HG03196 (cell line): ENCODE measurements at regions not wholly inside any gene's neighbourhood (a gene's known extent, or its start where the extent isn't known, plus 50 kb on each side); places are given as distances from the start of the nearest gene placed in this dataset.
"Not testable (repeated sequence)": the region's sequence is repeated elsewhere in the genome, so short reads cannot be mapped to it uniquely, and the experiment has no call there.

Experiments
- ATAC-seq: cut with Tn5 transposase; IDR thresholded peaks from one replicate; pipeline ENCODE4 v1.9.1; 2021; ENCODE audit not compliant: unreplicated experiment

DNA sequence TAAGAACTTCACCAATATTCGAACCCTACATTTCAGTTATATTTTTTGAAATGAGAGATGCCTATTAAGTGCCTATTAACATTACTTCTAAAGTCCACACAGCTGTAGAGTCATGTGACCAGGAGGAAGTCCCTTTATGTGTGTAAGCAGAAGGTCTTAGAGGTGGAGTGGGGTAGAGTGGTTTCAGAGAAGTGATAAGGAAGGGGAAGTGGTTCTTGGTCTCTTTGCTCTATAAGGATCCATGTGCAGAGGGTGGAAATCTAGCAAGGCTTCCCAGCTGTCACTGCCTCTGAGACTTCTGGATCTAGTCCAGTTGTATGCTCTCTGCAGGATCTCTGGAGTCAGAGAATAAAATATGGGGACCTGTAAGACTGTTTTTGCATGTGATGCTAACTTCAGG is 673.9 kb downstream of the FLRT2 start:
- ATAC-seq, result no peak

DNA sequence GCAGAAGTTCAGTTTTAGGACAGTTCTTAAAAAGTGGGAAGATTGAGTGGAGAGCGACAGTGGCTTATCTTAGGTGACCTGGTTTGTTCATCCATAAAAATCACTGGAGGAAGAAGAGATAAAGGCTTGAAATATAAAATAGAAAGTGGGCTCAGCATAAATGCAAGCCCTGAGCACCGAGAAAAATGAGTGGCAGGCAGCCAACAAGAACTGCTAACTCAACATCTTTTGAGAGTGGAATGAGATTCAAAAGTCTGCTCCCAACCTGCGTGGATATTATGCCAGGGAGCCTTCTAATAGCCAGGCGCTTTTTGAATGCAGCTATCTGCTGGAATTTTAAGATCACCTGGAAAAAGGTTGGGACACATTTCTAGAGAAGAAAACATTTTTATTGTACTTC is 666.5 kb downstream of the FLRT2 start:
- ATAC-seq, result no peak

DNA sequence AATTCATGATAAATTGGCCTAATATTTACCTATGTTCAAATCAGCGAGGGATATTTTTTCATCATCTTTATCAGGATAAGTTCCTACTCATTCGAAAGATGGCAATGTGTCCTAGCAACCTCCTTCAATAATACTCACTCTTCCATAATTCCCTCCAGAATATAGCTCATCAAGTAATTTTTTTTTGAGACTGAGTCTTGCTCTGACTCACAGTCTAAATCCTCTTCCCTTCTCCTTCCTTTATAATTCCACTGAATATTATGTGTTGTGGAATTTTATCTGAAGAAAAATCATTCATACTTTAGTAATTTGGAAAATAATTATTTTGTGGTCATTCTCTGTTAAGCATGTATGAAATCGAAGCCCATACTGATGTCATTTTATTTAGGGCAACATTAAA is 663.8 kb downstream of the FLRT2 start:
- ATAC-seq, result no peak

GRCh38 chr14:86179980-86180379 is 650.0 kb downstream of the FLRT2 start:
- no peak for ATAC-seq

DNA sequence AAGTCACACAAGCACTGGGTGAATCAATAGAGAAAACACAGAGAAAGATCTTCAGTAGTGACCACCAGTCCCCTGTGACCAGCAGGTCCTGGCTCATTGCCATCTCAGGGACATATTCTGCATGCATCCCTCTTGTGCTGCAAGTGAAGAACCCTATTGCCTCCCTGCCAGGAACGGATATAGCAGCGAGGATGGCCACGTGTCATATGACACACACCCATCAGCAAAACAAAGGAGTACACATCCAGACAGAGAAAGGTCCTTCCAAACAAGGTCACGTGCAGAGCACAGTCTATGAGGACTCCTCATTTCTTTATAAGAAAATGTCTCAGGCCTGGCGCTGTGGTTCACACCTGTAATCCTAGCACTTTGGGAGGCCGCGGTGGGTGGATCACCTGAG is 638.4 kb downstream of the FLRT2 start:
- ATAC-seq, result no peak

DNA sequence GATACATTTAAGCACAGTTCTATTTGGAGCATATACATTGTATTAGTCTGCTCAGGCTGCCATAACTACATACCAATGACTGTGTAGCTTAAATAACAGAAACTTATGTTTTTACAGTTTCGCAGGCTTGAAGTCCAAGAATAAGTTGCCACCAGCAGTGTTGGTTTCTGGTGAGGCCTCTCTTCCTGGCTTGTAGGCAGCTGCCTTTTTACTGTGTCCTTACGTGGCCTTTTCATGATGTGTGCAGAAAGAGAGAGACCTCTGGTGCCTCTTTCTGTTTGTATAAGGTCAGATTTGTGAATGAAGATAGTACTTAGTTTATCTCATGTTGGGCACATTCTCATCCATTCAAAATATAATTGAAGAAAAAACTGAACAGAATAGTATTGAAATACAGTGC is 636.6 kb downstream of the FLRT2 start:
- no peak for ATAC-seq

DNA sequence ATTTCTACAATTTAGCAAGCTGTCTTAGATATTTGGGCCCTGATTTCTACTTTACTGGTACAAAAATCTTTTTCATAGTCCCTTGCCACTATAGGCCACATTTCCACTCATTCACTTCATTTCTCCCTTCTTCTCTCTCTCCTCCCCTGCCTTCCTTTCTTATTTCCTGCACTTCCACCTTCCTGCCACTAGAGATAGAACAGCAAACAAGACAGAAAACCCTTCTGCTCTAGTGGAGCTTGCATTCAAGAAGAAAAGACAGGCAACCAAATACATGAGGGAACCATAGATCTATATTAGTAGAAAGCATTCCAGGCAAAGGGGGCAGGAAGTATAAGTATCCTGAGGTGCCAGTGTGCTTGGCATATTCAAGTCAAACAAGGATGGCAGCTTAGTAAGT is 623.5 kb downstream of the FLRT2 start:
- no peak for ATAC-seq

DNA sequence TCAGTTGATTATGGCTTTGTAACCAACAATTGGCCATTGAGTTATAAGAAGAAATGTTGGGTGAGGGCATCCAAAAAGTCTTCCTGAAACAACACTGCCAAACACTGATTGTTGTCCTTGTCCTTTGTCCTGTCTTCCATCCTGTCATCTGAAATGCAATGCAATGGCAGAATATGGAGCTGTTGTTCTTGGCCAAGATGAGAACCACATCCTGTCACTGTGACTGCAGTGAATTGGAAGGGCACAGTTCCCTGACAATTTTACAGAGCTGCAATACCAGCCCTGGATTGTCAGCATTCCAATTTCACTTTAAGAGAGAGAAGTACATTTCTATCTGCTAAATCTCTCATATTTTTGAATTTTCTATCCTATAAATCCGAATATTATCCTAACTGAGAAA is 613.3 kb downstream of the FLRT2 start:
- ATAC-seq, result no peak

DNA sequence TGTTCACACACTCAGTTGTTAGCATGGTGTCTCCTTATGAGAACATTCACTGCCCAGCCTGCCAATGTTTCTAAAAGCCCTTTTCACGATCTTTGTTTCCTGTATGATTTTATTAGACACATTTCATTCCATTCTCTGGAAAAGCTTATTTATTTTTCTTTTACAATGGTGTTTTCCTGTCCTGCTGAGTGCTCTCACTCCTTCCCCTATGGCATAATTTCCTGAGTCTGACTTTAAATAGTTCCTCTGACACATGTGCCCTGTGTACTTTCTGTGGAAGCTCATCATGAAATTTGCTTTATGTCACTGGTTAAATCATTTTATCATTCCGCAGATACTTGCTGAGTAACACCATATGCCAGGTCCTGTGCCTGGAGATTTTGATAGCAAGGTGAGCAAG is 612.0 kb downstream of the FLRT2 start:
- ATAC-seq, result no peak

DNA sequence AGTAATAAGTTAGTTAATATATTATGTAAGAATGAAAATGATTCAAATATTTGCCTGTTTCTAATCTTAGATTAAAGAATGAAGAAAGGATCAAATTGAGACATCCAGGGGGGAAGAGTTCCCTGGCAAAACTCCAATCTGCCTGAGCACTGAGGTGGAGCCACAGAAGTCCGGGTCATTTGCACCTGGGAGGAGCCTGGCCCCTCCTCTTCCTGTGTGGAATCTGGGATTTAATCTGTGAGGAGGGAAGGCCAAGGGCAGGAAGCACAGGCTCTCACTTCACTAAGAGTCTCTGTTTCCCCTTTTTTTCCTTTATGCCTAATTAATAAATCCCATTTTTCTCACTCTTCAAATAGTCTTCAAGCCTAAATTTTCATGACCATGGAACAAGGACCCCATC is 599.5 kb downstream of the FLRT2 start:
- ATAC-seq, result no peak

GRCh38 chr14:86124328-86124727 is 594.4 kb downstream of the FLRT2 start:
- ATAC-seq, result no peak

- no peak for ATAC-seq
Measured at GRCh38 chr14:86115972-86116371, 586.0 kb downstream of the FLRT2 start.

- ATAC-seq, result not testable (repeated sequence)
Measured at GRCh38 chr14:86110871-86111270, 580.9 kb downstream of the FLRT2 start.

DNA sequence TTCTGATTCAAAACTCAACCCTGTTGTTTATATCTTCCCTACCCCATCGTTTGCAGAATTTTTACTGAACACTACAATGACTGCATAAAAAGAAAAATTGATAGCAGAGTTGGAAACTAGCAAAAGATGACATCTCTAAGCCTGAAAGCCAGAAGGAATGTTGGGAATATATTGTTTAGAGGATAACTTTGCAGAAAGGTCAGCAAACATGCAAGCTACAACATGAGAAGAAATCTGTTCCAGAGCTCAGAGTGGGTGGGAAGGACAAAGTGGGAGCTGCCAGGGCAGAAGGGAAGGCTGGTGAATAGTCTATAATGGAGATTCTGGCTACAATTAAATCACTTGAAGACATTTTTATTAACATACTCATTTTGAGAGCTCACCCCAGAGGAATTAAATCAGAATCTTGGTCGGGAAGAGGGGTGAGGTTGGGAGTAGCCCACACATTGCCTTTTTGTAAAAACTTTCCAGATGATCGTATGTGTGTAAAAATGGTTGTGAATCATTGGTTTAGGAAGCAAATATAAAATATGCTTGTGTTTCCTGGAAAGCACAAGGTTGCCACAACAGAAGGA is 574.8 kb downstream of the FLRT2 start:
- no peak for ATAC-seq

DNA sequence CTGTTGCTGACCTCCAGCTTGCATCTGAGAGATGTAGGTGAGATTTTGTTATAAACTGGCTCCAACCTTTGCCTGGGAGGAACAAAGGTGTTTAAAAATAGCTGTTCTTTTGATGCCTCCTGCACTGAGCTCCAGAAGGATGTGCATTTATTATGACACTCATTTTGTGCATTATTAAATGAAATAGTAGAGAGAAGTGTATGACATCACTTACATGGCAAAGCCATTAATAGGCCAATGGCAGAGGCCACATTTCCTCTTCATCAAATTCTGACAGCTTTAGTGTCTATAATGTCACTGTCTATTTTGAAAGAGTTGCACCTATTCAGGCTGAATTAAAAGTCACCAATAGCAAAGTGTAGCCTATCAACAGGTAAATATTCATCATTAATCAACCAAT is 564.6 kb downstream of the FLRT2 start:
- no peak for ATAC-seq

- no peak for ATAC-seq
Measured at GRCh38 chr14:86091811-86092210, 561.9 kb downstream of the FLRT2 start.

GRCh38 chr14:86088156-86088555 is 558.2 kb downstream of the FLRT2 start:
- ATAC-seq, result no peak

DNA sequence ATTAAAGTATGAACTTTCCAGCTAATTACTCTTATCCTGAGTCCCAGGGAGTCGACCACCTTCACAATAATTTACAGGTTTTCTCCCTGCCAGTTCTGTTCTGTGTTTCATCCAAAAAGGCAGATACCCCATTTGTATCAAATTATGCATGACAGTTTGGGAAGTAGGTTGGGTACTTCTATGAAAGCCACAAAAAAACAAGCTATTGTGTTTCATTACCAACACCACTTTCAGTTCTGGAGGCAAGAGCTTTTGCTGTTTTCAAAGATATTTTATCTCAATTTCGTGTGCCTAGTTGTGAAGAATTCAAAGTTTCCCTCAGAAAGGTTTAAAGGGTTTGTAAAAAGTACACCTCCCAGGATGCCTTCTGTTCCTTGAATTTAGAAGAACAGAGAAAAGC is 557.4 kb downstream of the FLRT2 start:
- ATAC-seq, result no peak

DNA sequence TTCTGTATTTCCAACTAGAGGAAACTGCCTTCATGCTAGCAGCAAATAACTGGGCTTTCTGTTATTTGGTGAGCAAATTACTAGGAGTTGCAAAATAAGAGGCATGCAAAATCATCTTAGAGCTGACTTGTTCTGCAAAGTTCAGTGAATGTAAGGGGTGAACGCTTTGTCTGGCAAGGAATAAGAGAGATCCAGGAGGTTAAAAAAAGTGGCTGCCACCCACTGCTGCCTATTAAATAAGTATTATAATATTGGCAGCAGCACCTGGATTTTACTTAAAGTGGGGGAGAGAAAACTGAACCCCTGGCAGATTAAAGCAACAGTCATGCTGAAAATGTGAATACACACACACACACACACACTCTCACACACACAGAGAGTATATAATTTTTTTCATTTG is 557.0 kb downstream of the FLRT2 start:
- no peak for ATAC-seq

GRCh38 chr14:86084097-86084496 is 554.2 kb downstream of the FLRT2 start:
- no peak for ATAC-seq

DNA sequence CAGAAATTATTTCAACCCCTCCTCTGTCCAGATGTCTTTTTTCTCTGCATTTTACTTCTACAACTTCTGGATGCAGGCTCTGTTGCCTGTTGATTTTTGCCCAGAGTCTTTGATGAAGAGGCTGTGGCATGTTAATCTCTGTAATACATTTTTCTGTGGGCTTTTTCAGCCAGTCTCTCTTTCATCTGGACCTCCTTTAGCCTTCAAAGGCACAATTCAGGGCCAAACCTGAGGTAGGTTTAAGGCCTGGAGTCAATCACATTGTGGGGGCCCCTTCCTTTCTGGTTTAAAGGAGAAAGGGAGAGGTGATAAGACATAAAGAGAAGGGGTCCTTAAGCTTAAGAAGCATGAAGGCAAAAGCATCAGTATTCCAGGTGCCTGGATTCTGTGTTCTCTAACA is 553.7 kb downstream of the FLRT2 start:
- no peak for ATAC-seq

- ATAC-seq, result no peak
Measured at GRCh38 chr14:86072116-86072894, 542.4 kb downstream of the FLRT2 start.

- no peak for ATAC-seq
Measured at GRCh38 chr14:86066651-86067050, 536.7 kb downstream of the FLRT2 start.
